ENCODE measurements at regions not wholly inside any gene's neighbourhood (a gene's known extent, or its start where the extent isn't known, plus 50 kb on each side); places are given as distances from the start of the nearest gene placed in this dataset.

DNA sequence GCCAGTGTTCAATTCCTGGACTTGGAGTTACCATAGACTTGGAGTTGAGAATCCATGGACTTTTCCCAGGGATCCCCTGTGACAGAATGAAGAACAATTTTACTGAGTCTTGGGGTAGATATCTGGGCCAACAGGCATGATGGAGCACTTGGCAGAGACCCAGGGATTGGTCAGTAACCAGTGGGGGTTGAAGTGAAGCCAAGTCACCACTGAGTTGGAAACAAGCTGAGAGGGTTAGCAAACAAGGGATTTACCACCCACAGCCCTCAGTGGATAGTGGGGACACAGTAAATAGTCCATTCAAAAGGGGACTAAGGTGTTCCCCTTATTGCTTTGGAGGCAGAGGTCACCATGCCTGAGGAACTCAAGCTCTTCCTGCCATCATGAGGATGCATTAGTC, 281.7 kb downstream of the PPP1R2C start:
- no peak for DNase-seq
- no peaks in the 10 kb centered on the region for H3K27me3 Mint-ChIP-seq
- H3K4me1 Mint-ChIP-seq (ENCODE audit: low read depth) = no peaks in the 10 kb centered on the region
- no peak overlapping the region for H3K4me3 Mint-ChIP-seq
- H3K27ac Mint-ChIP-seq = no peak overlapping the region
- no peaks in the 10 kb centered on the region for H3K36me3 Mint-ChIP-seq
- intact Hi-C loops (cut with micrococcal nuclease) = no loop called here
- POLR2A ChIA-PET = no interaction called here
- CTCF ChIA-PET = no interaction called here
- H3K9me3 Mint-ChIP-seq = no peaks in the 10 kb centered on the region

DNA sequence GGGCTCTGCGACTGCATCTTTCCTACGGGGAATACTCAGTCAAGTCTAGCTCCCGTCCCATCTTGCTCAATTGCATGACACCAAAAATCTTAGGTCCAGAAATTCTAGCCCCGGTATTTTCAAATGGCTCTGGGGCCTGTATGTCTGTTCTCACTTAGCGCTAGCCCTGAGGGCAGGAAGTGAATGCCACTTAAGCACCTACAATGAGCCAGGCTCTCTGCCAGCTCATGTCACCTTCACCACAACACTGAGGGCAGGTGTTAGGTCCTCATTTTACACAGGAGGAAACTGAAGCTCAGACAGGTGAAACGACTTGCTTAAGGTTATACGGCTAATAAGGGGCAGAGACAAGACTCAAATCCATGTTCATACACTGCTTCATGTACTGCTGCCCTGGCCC, 282.8 kb downstream of the PPP1R2C start:
- POLR2A ChIA-PET = no interaction called here
- no peak for DNase-seq
- Mint-ChIP-seq H3K36me3 (no peaks in the 10 kb centered on the region), H3K27ac (no peak overlapping the region), H3K4me3 (no peak overlapping the region), H3K9me3 (no peaks in the 10 kb centered on the region), H3K27me3 (no peaks in the 10 kb centered on the region), H3K4me1 (ENCODE audit: low read depth) (no peaks in the 10 kb centered on the region)
- intact Hi-C loops (cut with micrococcal nuclease) = no loop called here
- CTCF ChIA-PET = no interaction called here

- POLR2A ChIA-PET = no interaction called here
- no peaks in the 10 kb centered on the region for H3K36me3 Mint-ChIP-seq
- no peaks in the 10 kb centered on the region for H3K9me3 Mint-ChIP-seq
- intact Hi-C loops (cut with micrococcal nuclease) = no loop called here
- H3K27me3 Mint-ChIP-seq = no peaks in the 10 kb centered on the region
- H3K27ac Mint-ChIP-seq = no peak overlapping the region
- H3K4me3 Mint-ChIP-seq = no peak overlapping the region
- no peak for DNase-seq
- CTCF ChIA-PET = no interaction called here
- no peaks in the 10 kb centered on the region for H3K4me1 Mint-ChIP-seq (ENCODE audit: low read depth)
Measured at GRCh38 chrX:42491137-42491907, 286.6 kb downstream of the PPP1R2C start.

DNA sequence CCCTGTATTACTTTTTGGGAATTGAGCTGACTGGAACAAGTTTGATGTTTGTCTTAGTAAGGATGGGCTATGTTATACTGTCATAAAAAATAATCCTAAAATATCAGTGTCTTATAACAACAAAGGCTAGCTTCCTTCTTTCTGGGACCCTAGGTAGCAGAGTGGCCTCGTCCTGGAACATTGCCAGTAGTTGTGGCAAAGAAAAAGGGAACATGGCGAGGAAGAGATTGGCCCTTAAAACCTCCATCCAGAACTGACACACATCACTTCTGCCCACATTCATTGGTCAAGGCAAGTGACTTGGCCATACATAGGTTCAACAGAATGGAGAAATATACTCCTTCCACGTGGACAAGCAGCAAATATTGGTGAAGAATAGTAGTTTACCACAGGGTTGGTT, 287.9 kb downstream of the PPP1R2C start:
- H3K9me3 Mint-ChIP-seq = no peaks in the 10 kb centered on the region
- CTCF ChIA-PET = no interaction called here
- DNase-seq = no peak
- H3K27ac Mint-ChIP-seq = no peak overlapping the region
- no peak overlapping the region for H3K4me3 Mint-ChIP-seq
- H3K27me3 Mint-ChIP-seq = no peaks in the 10 kb centered on the region
- POLR2A ChIA-PET = no interaction called here
- no peaks in the 10 kb centered on the region for H3K4me1 Mint-ChIP-seq (ENCODE audit: low read depth)
- intact Hi-C loops (cut with micrococcal nuclease) = no loop called here
- no peaks in the 10 kb centered on the region for H3K36me3 Mint-ChIP-seq

DNA sequence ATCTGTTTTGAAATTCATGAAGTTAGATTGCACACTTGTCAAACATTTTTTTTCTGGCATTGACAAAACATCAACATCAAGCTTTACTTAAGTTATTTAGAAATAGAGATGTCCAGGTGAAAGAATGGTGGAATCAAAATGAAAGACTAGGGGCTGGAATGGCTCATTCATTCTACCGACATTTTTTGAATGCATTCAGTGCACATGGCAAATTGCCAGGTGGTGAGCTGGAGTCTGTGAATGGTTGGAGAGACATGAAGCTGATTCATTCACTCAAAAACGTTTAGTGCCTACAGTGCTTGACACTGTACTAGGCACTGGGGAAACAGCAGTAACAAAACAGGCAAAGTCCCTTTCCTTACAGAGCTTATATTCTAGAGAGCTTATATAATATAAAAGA, 292.4 kb downstream of the PPP1R2C start:
- POLR2A ChIA-PET = no interaction called here
- no peak overlapping the region for H3K27ac Mint-ChIP-seq

GRCh38 chrX:42484233-42484632, 293.7 kb downstream of the PPP1R2C start:
- CTCF ChIA-PET = no interaction called here
- H3K4me1 Mint-ChIP-seq (ENCODE audit: low read depth) = no peaks in the 10 kb centered on the region
- H3K9me3 Mint-ChIP-seq = no peaks in the 10 kb centered on the region
- no peaks in the 10 kb centered on the region for H3K36me3 Mint-ChIP-seq
- DNase-seq = no peak
- intact Hi-C loops (cut with micrococcal nuclease) = no loop called here
- POLR2A ChIA-PET = no interaction called here
- no peak overlapping the region for H3K4me3 Mint-ChIP-seq
- H3K27me3 Mint-ChIP-seq = no peaks in the 10 kb centered on the region
- H3K27ac Mint-ChIP-seq = no peak overlapping the region

More for the DNA sequence above, 292.4 kb downstream of the PPP1R2C start:
- intact Hi-C loops (cut with micrococcal nuclease) = no loop called here
- CTCF ChIA-PET = no interaction called here
- no peak overlapping the region for H3K4me3 Mint-ChIP-seq
- no peaks in the 10 kb centered on the region for H3K36me3 Mint-ChIP-seq
- no peaks in the 10 kb centered on the region for H3K27me3 Mint-ChIP-seq
- H3K4me1 Mint-ChIP-seq (ENCODE audit: low read depth) = no peaks in the 10 kb centered on the region
- no peaks in the 10 kb centered on the region for H3K9me3 Mint-ChIP-seq
- no peak for DNase-seq

DNA sequence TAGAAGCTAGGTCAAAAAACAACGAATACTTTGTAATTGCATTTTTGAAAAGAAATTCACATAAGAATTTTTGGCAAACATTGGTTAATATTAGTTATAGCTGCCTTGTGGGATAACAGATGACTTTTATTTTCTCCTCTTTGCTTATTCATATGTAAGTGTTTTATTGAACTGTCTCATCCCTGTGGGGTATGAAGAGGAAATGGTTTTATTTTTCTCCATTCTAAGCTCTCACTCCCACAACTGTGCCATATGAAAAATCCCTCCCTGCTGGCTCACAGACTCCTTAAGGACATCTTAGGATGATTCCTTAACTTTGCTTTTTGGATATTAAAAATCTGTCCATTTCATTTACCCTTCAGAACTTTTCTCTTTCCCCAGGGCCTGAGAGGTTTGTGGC, 300.6 kb downstream of the PPP1R2C start:
- POLR2A ChIA-PET = no interaction called here
- intact Hi-C loops (cut with micrococcal nuclease) = no loop called here
- H3K4me1 Mint-ChIP-seq (ENCODE audit: low read depth) = no peaks in the 10 kb centered on the region
- no peaks in the 10 kb centered on the region for H3K36me3 Mint-ChIP-seq
- no peak for DNase-seq
- CTCF ChIA-PET = no interaction called here
- H3K9me3 Mint-ChIP-seq = no peaks in the 10 kb centered on the region
- no peaks in the 10 kb centered on the region for H3K27me3 Mint-ChIP-seq
- no peak overlapping the region for H3K4me3 Mint-ChIP-seq
- no peak overlapping the region for H3K27ac Mint-ChIP-seq

GRCh38 chrX:42472727-42473126, 305.2 kb downstream of the PPP1R2C start:
- Mint-ChIP-seq H3K4me3 (no peak overlapping the region), H3K36me3 (no peaks in the 10 kb centered on the region), H3K4me1 (ENCODE audit: low read depth) (no peaks in the 10 kb centered on the region), H3K27ac (no peak overlapping the region), H3K27me3 (no peaks in the 10 kb centered on the region), H3K9me3 (no peaks in the 10 kb centered on the region)
- ChIA-PET CTCF (interaction anchor here (1.1 kb wide), 1 partner anchor 691 kb away, joined by 3 read pairs; no protein-coding TSS in a partner anchor), POLR2A (no interaction called here)
- intact Hi-C loops (cut with micrococcal nuclease) = no loop called here
- no peak for DNase-seq

DNA sequence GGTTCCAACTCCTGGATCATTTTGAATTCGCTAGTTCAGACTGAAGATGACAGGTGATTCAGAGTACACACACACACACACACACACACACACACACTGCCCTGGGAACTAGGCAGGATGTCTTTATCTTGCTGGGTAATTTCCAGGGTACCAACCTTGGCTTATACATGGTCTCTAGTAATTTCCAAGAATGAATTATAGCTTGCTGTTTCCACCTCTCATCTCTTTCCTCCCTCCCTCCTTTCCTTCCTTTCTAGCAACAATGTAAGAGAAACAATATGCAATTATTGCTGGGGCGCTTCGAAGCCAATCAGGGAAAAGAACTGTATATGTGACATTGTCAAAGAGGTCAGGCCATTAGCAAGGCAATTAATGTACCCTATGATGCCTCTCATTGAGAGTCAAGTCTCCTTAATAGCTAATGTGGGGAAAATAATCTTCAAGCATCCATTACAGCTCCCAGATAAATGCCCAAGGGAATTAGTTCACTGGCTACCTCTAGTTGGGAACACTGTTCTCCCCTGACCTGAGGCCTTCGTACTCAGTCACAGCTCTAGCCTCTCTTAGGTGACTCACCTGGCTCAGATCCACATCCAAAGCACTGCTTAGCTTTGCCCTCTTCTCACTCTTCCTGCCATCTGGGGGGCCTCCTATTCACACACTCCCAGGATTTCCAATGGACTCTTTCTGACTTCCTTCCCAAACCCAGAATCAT, 311.5 kb downstream of the PPP1R2C start:
- H3K4me3 Mint-ChIP-seq = no peak overlapping the region
- no peaks in the 10 kb centered on the region for H3K36me3 Mint-ChIP-seq
- CTCF ChIA-PET = interaction anchor here (1.0 kb wide), 1 partner anchor 1091 kb away, joined by 3 read pairs; no protein-coding TSS in a partner anchor

DNA sequence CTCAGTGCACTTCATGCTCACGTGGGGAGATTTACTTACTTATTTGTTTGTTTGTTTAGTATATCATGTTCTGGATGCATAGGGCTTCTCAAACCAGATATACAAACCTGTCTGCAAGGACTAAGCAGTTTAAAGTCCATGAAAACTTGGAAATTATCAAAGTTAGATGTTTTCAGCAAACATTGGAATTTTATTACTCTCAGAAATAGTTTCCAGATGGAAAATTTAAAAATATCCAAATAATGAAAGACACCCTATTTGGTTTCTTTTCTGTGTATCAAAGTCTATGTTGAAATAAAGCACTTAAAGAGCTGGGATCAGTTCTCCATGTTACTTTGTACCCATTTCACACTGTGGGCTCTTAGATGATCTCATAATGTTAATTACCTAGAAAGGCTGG, 312.1 kb downstream of the PPP1R2C start:
- ChIA-PET CTCF (no interaction called here), POLR2A (no interaction called here)
- H3K4me3 Mint-ChIP-seq = no peak overlapping the region
- intact Hi-C loops (cut with micrococcal nuclease) = no loop called here
- no peaks in the 10 kb centered on the region for H3K27me3 Mint-ChIP-seq
- no peaks in the 10 kb centered on the region for H3K9me3 Mint-ChIP-seq
- H3K27ac Mint-ChIP-seq = no peak overlapping the region
- H3K4me1 Mint-ChIP-seq (ENCODE audit: low read depth) = no peaks in the 10 kb centered on the region
- H3K36me3 Mint-ChIP-seq = no peaks in the 10 kb centered on the region
- DNase-seq = no peak

More for the DNA sequence above, 311.5 kb downstream of the PPP1R2C start:
- Mint-ChIP-seq H3K27ac (no peak overlapping the region), H3K27me3 (no peaks in the 10 kb centered on the region), H3K4me1 (ENCODE audit: low read depth) (no peaks in the 10 kb centered on the region), H3K9me3 (no peaks in the 10 kb centered on the region)
- intact Hi-C loops (cut with micrococcal nuclease) = no loop called here
- DNase-seq = no peak
- POLR2A ChIA-PET = no interaction called here

DNA sequence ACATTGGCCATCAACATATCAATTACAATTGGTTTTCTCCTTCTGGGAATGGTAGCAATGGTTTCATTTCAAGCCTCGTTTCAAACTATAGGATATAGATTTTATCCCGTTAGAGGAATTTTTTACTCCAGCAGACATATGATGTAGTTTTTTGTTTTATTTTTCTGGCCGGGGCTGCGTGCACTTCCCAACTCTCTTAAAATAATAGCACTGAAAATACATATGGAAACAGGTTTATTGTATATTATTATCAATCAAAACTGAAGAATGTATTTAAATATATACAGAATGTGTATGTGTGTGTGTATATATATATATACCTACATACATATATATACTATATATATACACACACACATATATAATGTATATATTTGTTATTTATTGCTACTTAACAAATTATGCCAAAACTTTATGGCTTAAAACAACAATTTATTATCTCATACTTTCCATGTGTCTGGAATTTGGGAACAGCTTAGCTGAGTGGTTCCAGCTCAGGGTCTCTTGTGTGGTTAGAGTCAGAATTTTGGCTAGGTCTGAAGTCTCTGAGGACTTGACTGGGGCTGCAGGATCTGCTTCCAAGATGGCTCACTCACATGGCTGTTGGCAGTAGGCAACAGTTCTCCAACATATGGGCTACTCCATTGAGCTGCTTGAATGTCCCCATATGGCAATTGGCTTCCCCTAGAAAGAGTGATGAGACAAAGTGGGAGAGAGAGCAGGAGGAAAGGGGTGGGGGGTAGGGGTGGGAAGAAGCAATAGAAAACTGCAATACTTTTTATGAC, 314.1 kb downstream of the PPP1R2C start:
- ChIA-PET POLR2A (no interaction called here), CTCF (no interaction called here)
- H3K27ac Mint-ChIP-seq = no peak overlapping the region
- H3K27me3 Mint-ChIP-seq = no peaks in the 10 kb centered on the region
- H3K9me3 Mint-ChIP-seq = no peaks in the 10 kb centered on the region
- intact Hi-C loops (cut with micrococcal nuclease) = no loop called here
- no peaks in the 10 kb centered on the region for H3K36me3 Mint-ChIP-seq
- H3K4me1 Mint-ChIP-seq (ENCODE audit: low read depth) = no peaks in the 10 kb centered on the region
- no peak for DNase-seq
- H3K4me3 Mint-ChIP-seq = no peak overlapping the region

GRCh38 chrX:42462917-42463316, 315.0 kb downstream of the PPP1R2C start:
- no peaks in the 10 kb centered on the region for H3K4me1 Mint-ChIP-seq (ENCODE audit: low read depth)
- ChIA-PET CTCF (no interaction called here), POLR2A (no interaction called here)
- no peak for DNase-seq
- intact Hi-C loops (cut with micrococcal nuclease) = no loop called here
- H3K9me3 Mint-ChIP-seq = no peaks in the 10 kb centered on the region
- H3K36me3 Mint-ChIP-seq = no peaks in the 10 kb centered on the region
- H3K27me3 Mint-ChIP-seq = no peaks in the 10 kb centered on the region
- H3K4me3 Mint-ChIP-seq = no peak overlapping the region
- no peak overlapping the region for H3K27ac Mint-ChIP-seq
